ENCODE measurements at regions not wholly inside any gene's neighbourhood (a gene's known extent, or its start where the extent isn't known, plus 50 kb on each side); places are given as distances from the start of the nearest gene placed in this dataset.

GRCh38 chr1:25033030-25033827 lies 103.2 kb upstream of the RUNX3 start:
- no peak for DNase-seq
- Histone ChIP-seq H3T11ph (ENCODE audit: low read length) (no peak overlapping the region), H4K20me1 (ENCODE audit: control insufficient read depth, insufficient read depth, insufficient read length) (no peaks in the 10 kb centered on the region), H2BK120ac (ENCODE audit: low read depth, low read length, poor library complexity, severe bottlenecking) (no peak overlapping the region), H3K9ac (ENCODE audit: extremely low read depth, insufficient read length, low read length) (no peak overlapping the region), H3K4me2 (ENCODE audit: insufficient read depth, insufficient read length, low read length) (no peak overlapping the region), H3K27me3 (ENCODE audit: insufficient read depth, low read length) (no peaks in the 10 kb centered on the region), H3K4me1 (ENCODE audit: insufficient read depth, low read length) (no peaks in the 10 kb centered on the region), H4K8ac (replicated peaks; ENCODE audit: insufficient read length, low read depth, low read length) (no peak overlapping the region), H2BK5ac (ENCODE audit: insufficient read length, low read length) (no peak overlapping the region), H3K9me3 (ENCODE audit: control insufficient read depth, low read depth, low read length) (no peaks in the 10 kb centered on the region), H2BK15ac (ENCODE audit: low read depth, low read length) (no peak overlapping the region), H4K91ac (ENCODE audit: insufficient read length, low read depth, low read length) (no peak overlapping the region), H3K79me2 (ENCODE audit: insufficient read depth, low read length) (no peaks in the 10 kb centered on the region), H2AFZ (ENCODE audit: low read length) (no peak overlapping the region), H3K23ac (ENCODE audit: insufficient read length, low read depth, low read length) (no peak overlapping the region), H3K14ac (ENCODE audit: insufficient read depth, low read length) (no peak overlapping the region), H2BK20ac (ENCODE audit: low read depth, low read length, poor library complexity, severe bottlenecking) (no peak overlapping the region), H3K27ac (ENCODE audit: insufficient read length, low read depth, low read length) (no peak overlapping the region), H3K4ac (ENCODE audit: low read depth, low read length) (no peak overlapping the region), H3K79me1 (ENCODE audit: insufficient read depth, low read depth, low read length, poor library complexity, severe bottlenecking) (no peaks in the 10 kb centered on the region), H3K18ac (ENCODE audit: insufficient read length, low read depth, low read length) (no peak overlapping the region), H3K23me2 (ENCODE audit: insufficient read length, low read depth, low read length, poor library complexity, severe bottlenecking) (no peaks in the 10 kb centered on the region), H4K5ac (ENCODE audit: insufficient read length, low read depth, low read length) (no peak overlapping the region), H2AK5ac (ENCODE audit: insufficient read length, low read length) (no peak overlapping the region), H3K56ac (ENCODE audit: insufficient read length, low read depth, low read length) (no peak overlapping the region), H2BK12ac (ENCODE audit: insufficient read length, low read depth, low read length) (no peak overlapping the region)
- no peak for TF ChIP-seq CTCF (conservative IDR thresholded peaks at IDR 0.05)
- Mint-ChIP-seq H3K9me3 (peaks cover 0 to 3% of the 10 kb centered on the region in 2 experiments; a peak in 1 of 5 replicates), H3K36me3 (ENCODE audit: insufficient read depth in 1 of 3, low read depth in 3 of 3) (no peaks in the 10 kb centered on the region), H3K4me3 (no peak overlapping the region), H3K27ac (no peak overlapping the region), H3K4me1 (0 out of 4 replicates have a peak, but pooled peaks cover 0 to 2% of the 10 kb centered on the region in 2 experiments), H3K27me3 (ENCODE audit: low read depth) (peaks cover 5% of the 10 kb centered on the region)
- no CpG with 5 or more reads among the region's 12 CpGs for WGBS (ENCODE audit: extremely low coverage, insufficient read length, low lambda C conversion rate)

All from H9 (cell line).